DND-41 (cell line): ENCODE measurements at regions not wholly inside any gene's neighbourhood (a gene's known extent, or its start where the extent isn't known, plus 50 kb on each side); places are given as distances from the start of the nearest gene placed in this dataset.

Experiments
- ATAC-seq: fragments of 200-7000 bp; cut with Tn5 transposase; 3 replicates; pipeline ENCODE4 v1.9.1; 2021; ENCODE audit warnings: low read depth; ENCODE audit not compliant: insufficient read depth
- DNase-seq: peaks from one replicate; pipeline ENCODE4 v3.0.0-alpha.2; 2020
- H2AFZ ChIP-seq: 2 replicates; pipeline ENCODE4 v1.6.0; 2012; ENCODE audit warnings: low read depth, low read length
- H3K27ac ChIP-seq: 2 replicates; pipeline ENCODE4 v1.5.1; 2012; ENCODE audit warnings: low read length, inconsistent platforms
- H3K27me3 ChIP-seq: fragments of 200-600 bp; sonication (generic); 2 replicates; pipeline ENCODE4 v1.6.0; 2012; ENCODE audit warnings: low read length, mild to moderate bottlenecking, inconsistent platforms; ENCODE audit not compliant: insufficient read depth, poor library complexity
- H3K36me3 ChIP-seq: 2 replicates; pipeline ENCODE4 v1.5.1; 2012; ENCODE audit warnings: low read length, inconsistent platforms; ENCODE audit not compliant: insufficient read depth
- H3K4me1 ChIP-seq: 2 replicates; pipeline ENCODE4 v1.5.1; 2012; ENCODE audit warnings: mild to moderate bottlenecking, low read length; ENCODE audit not compliant: insufficient read depth
- H3K4me2 ChIP-seq: 2 replicates; pipeline ENCODE4 v1.6.0; 2012; ENCODE audit warnings: mild to moderate bottlenecking, moderate library complexity, low read length, inconsistent platforms; ENCODE audit not compliant: insufficient read depth
- H3K4me3 ChIP-seq, 2 experiments: fragments of 200-600 bp in 1 of 2; shearing (Covaris generic) in 1 of 2; 2 replicates each; pipeline ENCODE4 v1.5.1; 2012 to 2016; ENCODE audit warnings: inconsistent platforms in 2 of 2, low read length in 2 of 2, mild to moderate bottlenecking in 2 of 2, low read depth in 1 of 2, moderate library complexity in 1 of 2
- H3K79me2 ChIP-seq: 2 replicates; pipeline ENCODE4 v1.6.0; 2012; ENCODE audit warnings: low read length, inconsistent platforms; ENCODE audit not compliant: insufficient read depth
- H3K9ac ChIP-seq: 2 replicates; pipeline ENCODE4 v1.6.0; 2012; ENCODE audit warnings: low read depth, mild to moderate bottlenecking, inconsistent platforms, low read length, moderate library complexity
- H3K9me3 ChIP-seq: 2 replicates; pipeline ENCODE4 v1.5.1; 2012; ENCODE audit warnings: low read length, moderate library complexity, mild to moderate bottlenecking, inconsistent platforms; ENCODE audit not compliant: insufficient read depth, severe bottlenecking
- H4K20me1 ChIP-seq: 2 replicates; pipeline ENCODE4 v1.6.0; 2012; ENCODE audit warnings: low read length; ENCODE audit not compliant: insufficient read depth
- CTCF ChIP-seq: IDR thresholded peaks from 2 replicates; pipeline ENCODE4 v1.5.1; 2012; ENCODE audit warnings: borderline replicate concordance, low read length, moderate library complexity, mild to moderate bottlenecking; ENCODE audit not compliant: poor library complexity, severe bottlenecking; ENCODE audit errors: extremely low read depth
- EZH2 ChIP-seq: IDR thresholded peaks from 3 replicates; pipeline ENCODE4 v1.6.1; 2012; ENCODE audit warnings: borderline replicate concordance, low read depth, mild to moderate bottlenecking, moderate library complexity, low read length, inconsistent platforms; ENCODE audit not compliant: severe bottlenecking

GRCh38 chr5:16385516-16386090 lies 80.0 kb downstream of the ZNF622 start:
- no peaks in the 10 kb centered on the region for H3K36me3 ChIP-seq
- H3K27ac ChIP-seq: no peak overlapping the region
- no peaks in the 10 kb centered on the region for H4K20me1 ChIP-seq
- H3K9ac ChIP-seq: no peak overlapping the region
- no peak; the same call in 2 of the 3 replicates for ATAC-seq
- no peak for DNase-seq
- H3K4me1 ChIP-seq: no peaks in the 10 kb centered on the region
- no peak for TF ChIP-seq CTCF
- no peak for TF ChIP-seq EZH2
- H3K79me2 ChIP-seq: no peaks in the 10 kb centered on the region
- H3K27me3 ChIP-seq: no peaks in the 10 kb centered on the region
- no peaks in the 10 kb centered on the region for H3K9me3 ChIP-seq
- no peak overlapping the region for H3K4me2 ChIP-seq
- no peak overlapping the region for H3K4me3 ChIP-seq
- H2AFZ ChIP-seq: no peak overlapping the region

GRCh38 chr5:16384804-16385203 lies 80.8 kb downstream of the ZNF622 start:
- H3K36me3 ChIP-seq: no peaks in the 10 kb centered on the region

GRCh38 chr5:16384222-16384621 lies 81.4 kb downstream of the ZNF622 start:
- ATAC-seq (no peak), DNase-seq (no peak)
- Histone ChIP-seq H4K20me1 (no peaks in the 10 kb centered on the region), H3K36me3 (no peaks in the 10 kb centered on the region), H3K9ac (no peak overlapping the region), H2AFZ (no peak overlapping the region), H3K27ac (no peak overlapping the region), H3K4me2 (no peak overlapping the region), H3K27me3 (no peaks in the 10 kb centered on the region), H3K79me2 (no peaks in the 10 kb centered on the region), H3K9me3 (no peaks in the 10 kb centered on the region), H3K4me3 (no peak overlapping the region), H3K4me1 (no peaks in the 10 kb centered on the region)
- TF ChIP-seq CTCF: no peak
- no peak for TF ChIP-seq EZH2

More at GRCh38 chr5:16384804-16385203, 80.8 kb downstream of the ZNF622 start:
- H3K79me2 ChIP-seq: no peaks in the 10 kb centered on the region
- H2AFZ ChIP-seq: no peak overlapping the region
- H4K20me1 ChIP-seq: no peaks in the 10 kb centered on the region
- H3K4me1 ChIP-seq: no peaks in the 10 kb centered on the region
- no peak overlapping the region for H3K27ac ChIP-seq
- no peak overlapping the region for H3K9ac ChIP-seq
- H3K27me3 ChIP-seq: no peaks in the 10 kb centered on the region
- DNase-seq (no peak), ATAC-seq (no peak)
- H3K4me2 ChIP-seq: no peak overlapping the region
- no peaks in the 10 kb centered on the region for H3K9me3 ChIP-seq
- H3K4me3 ChIP-seq: no peak overlapping the region
- TF ChIP-seq CTCF (no peak), EZH2 (no peak)

GRCh38 chr5:16383544-16384052 lies 82.0 kb downstream of the ZNF622 start:
- Histone ChIP-seq H3K4me1 (no peaks in the 10 kb centered on the region), H3K36me3 (no peaks in the 10 kb centered on the region), H3K9ac (no peak overlapping the region), H3K4me2 (no peak overlapping the region), H3K9me3 (no peaks in the 10 kb centered on the region), H4K20me1 (no peaks in the 10 kb centered on the region), H3K27me3 (no peaks in the 10 kb centered on the region), H3K4me3 (no peak overlapping the region), H3K79me2 (no peaks in the 10 kb centered on the region), H2AFZ (no peak overlapping the region), H3K27ac (no peak overlapping the region)
- TF ChIP-seq CTCF: no peak
- TF ChIP-seq EZH2: no peak
- DNase-seq: no peak
- no peak for ATAC-seq
